ENCODE measurements at regions not wholly inside any gene's neighbourhood (a gene's known extent, or its start where the extent isn't known, plus 50 kb on each side); places are given as distances from the start of the nearest gene placed in this dataset.

DNA sequence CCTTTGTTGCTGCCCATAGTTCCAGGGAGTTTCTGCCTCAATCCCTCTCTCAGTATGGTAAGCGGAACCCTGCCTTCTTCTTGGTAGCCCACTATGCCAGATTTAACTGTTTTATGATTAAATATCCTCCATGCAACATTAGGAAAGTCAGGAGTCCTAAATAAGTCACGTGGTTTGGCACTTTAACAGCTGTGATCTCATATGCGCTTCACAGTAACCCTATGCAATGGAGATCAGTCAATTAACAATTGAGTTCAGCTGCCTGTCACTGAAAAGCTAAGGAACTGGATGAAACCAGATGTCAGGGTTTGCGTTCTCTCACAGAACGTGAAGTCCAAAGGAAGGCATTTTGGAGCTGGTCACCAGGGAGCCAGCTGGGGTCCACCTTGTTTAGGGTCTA is 81.6 kb downstream of the PSMB1 start:
- H3K4me3 Mint-ChIP-seq, result no peak overlapping the region
- H3K27me3 ChIP-seq (ENCODE audit: control insufficient read depth in 2 of 2, insufficient read depth in 2 of 2, low read length in 2 of 2), result peaks cover 0 to 3% of the 10 kb centered on the region in 2 donors
- peaks cover 5 to 17% (median 11%) of the 10 kb centered on the region in 7 donors for H3K9me3 Mint-ChIP-seq
- no peak for DNase-seq
- H3K4me3 ChIP-seq (replicated peaks in 1 of 3; ENCODE audit: low read depth in 2 of 3, low read length in 3 of 3), result no peak overlapping the region
- H3K27ac ChIP-seq (ENCODE audit: low read depth in 1 of 2, low read length in 2 of 2), result no peak overlapping the region
- no peaks in the 10 kb centered on the region for H4K20me1 ChIP-seq (ENCODE audit: insufficient read depth, low read length)
- 91% methylated on average over 5 of the region's 5 CpGs for WGBS (ENCODE audit: insufficient coverage)
- H2AFZ ChIP-seq (ENCODE audit: insufficient read depth, low read depth, low read length, poor library complexity, severe bottlenecking), result no peak overlapping the region
- no peak overlapping the region for H3K4me2 ChIP-seq (replicated peaks; ENCODE audit: extremely low read depth, low read length, poor library complexity, severe bottlenecking)
- intact Hi-C loops (cut with micrococcal nuclease), result no loop called here
- no peak overlapping the region for H3K9ac ChIP-seq (ENCODE audit: insufficient read depth, low read length, poor library complexity, severe bottlenecking)
- no peaks in the 10 kb centered on the region for H3K36me3 ChIP-seq (replicated peaks in 1 of 2; ENCODE audit: control insufficient read depth in 1 of 2, insufficient read depth in 2 of 2, low read length in 2 of 2)
- H3K9me3 ChIP-seq (replicated peaks in 1 of 2; ENCODE audit: control insufficient read depth in 1 of 2, insufficient read depth in 1 of 2, low read length in 2 of 2), result peaks cover 18 to 19% of the 10 kb centered on the region in 2 donors
- no peaks in the 10 kb centered on the region for H3K4me1 ChIP-seq (ENCODE audit: control insufficient read depth in 1 of 2, insufficient read depth in 2 of 2, low read length in 2 of 2)
- H3K79me2 ChIP-seq (ENCODE audit: insufficient read depth, low read length), result no peaks in the 10 kb centered on the region
- TF ChIP-seq CTCF (IDR thresholded peaks at IDR 0.05), result no peak
- peaks cover 4% of the 10 kb centered on the region for H3K4me1 Mint-ChIP-seq
- no peaks in the 10 kb centered on the region for H3K36me3 Mint-ChIP-seq
- peaks cover 0 to 7% (median 1%) of the 10 kb centered on the region in 3 donors for H3K27me3 Mint-ChIP-seq (ENCODE audit: low read depth in 3 of 3)
- H3K27ac Mint-ChIP-seq, result no peak overlapping the region

GRCh38 chr6:170470734-170471133 is 82.4 kb downstream of the PSMB1 start:
- H2AFZ ChIP-seq (ENCODE audit: insufficient read depth, low read depth, low read length, poor library complexity, severe bottlenecking), result no peak overlapping the region
- Mint-ChIP-seq H3K4me1 (no peaks in the 10 kb centered on the region), H3K4me3 (no peak overlapping the region), H3K27me3 (ENCODE audit: low read depth in 3 of 3) (peaks cover 0 to 6% (median 1%) of the 10 kb centered on the region in 3 donors), H3K36me3 (no peaks in the 10 kb centered on the region), H3K27ac (no peak overlapping the region), H3K9me3 (peaks cover 6 to 19% (median 13%) of the 10 kb centered on the region in 7 donors)
- no peak for TF ChIP-seq CTCF (IDR thresholded peaks at IDR 0.05)
- H3K36me3 ChIP-seq (replicated peaks in 1 of 2; ENCODE audit: control insufficient read depth in 1 of 2, insufficient read depth in 2 of 2, low read length in 2 of 2), result no peaks in the 10 kb centered on the region
- intact Hi-C loops (cut with micrococcal nuclease), result no loop called here
- H3K9me3 ChIP-seq (replicated peaks in 1 of 2; ENCODE audit: control insufficient read depth in 1 of 2, insufficient read depth in 1 of 2, low read length in 2 of 2), result peaks cover 22 to 23% of the 10 kb centered on the region in 2 donors
- no peak overlapping the region for H3K9ac ChIP-seq (ENCODE audit: insufficient read depth, low read length, poor library complexity, severe bottlenecking)
- WGBS (ENCODE audit: insufficient coverage), result 87% methylated on average over 4 of the region's 7 CpGs
- H3K27ac ChIP-seq (ENCODE audit: low read depth in 1 of 2, low read length in 2 of 2), result no peak overlapping the region
- no peaks in the 10 kb centered on the region for H3K79me2 ChIP-seq (ENCODE audit: insufficient read depth, low read length)
- H3K4me3 ChIP-seq (replicated peaks in 1 of 3; ENCODE audit: low read depth in 2 of 3, low read length in 3 of 3), result no peak overlapping the region
- H3K4me1 ChIP-seq (ENCODE audit: control insufficient read depth in 1 of 2, insufficient read depth in 2 of 2, low read length in 2 of 2), result no peaks in the 10 kb centered on the region
- H3K27me3 ChIP-seq (ENCODE audit: control insufficient read depth in 2 of 2, insufficient read depth in 2 of 2, low read length in 2 of 2), result peaks cover 0 to 3% of the 10 kb centered on the region in 2 donors
- no peak for DNase-seq
- H3K4me2 ChIP-seq (replicated peaks; ENCODE audit: extremely low read depth, low read length, poor library complexity, severe bottlenecking), result no peak overlapping the region
- no peaks in the 10 kb centered on the region for H4K20me1 ChIP-seq (ENCODE audit: insufficient read depth, low read length)

Data from CD14-positive monocyte (primary cell).